HepG2 (cell line): ENCODE measurements at regions not wholly inside any gene's neighbourhood (a gene's known extent, or its start where the extent isn't known, plus 50 kb on each side); places are given as distances from the start of the nearest gene placed in this dataset.

ENCODE experiments used
- HDAC2 ChIP-seq: sonication (generic); formaldehyde crosslinking; IDR thresholded peaks from 2 replicates; pipeline ENCODE4 v1.4.0; 2020; ENCODE audit warnings: missing genetic modification reagents
- KLF15 ChIP-seq: sonication (generic); formaldehyde crosslinking; IDR thresholded peaks from 2 replicates; pipeline ENCODE4 v1.8.1; 2023; ENCODE audit warnings: borderline replicate concordance, mild to moderate bottlenecking, inconsistent platforms, missing genetic modification reagents, mixed read lengths
- MATR3 ChIP-seq: sonication (generic); formaldehyde crosslinking; IDR thresholded peaks from 2 replicates; pipeline ENCODE4 v1.4.0; 2020; ENCODE audit warnings: missing genetic modification reagents
- MZF1 ChIP-seq: sonication (generic); formaldehyde crosslinking; IDR thresholded peaks from 2 replicates; pipeline ENCODE4 v1.8.1; 2023; ENCODE audit warnings: mild to moderate bottlenecking, missing genetic modification reagents, borderline replicate concordance
- NCOA2 ChIP-seq: sonication (generic); formaldehyde crosslinking; IDR thresholded peaks from 2 replicates; pipeline ENCODE4 v1.8.0; 2022; ENCODE audit warnings: inconsistent platforms
- POLR2AphosphoS2 ChIP-seq: IDR thresholded peaks from 2 replicates; pipeline ENCODE4 v1.6.1; 2011; ENCODE audit warnings: low read depth, low read length, improper control_type of control experiment
- REL ChIP-seq: sonication (generic); formaldehyde crosslinking; conservative IDR thresholded peaks from 2 replicates; pipeline ENCODE4 v1.8.0; 2022; ENCODE audit warnings: mild to moderate bottlenecking, missing genetic modification reagents, moderate library complexity
- SPEN ChIP-seq: sonication (generic); formaldehyde crosslinking; IDR thresholded peaks from 2 replicates; pipeline ENCODE4 v1.5.1; 2020; ENCODE audit warnings: low read depth, mild to moderate bottlenecking, missing genetic modification reagents
- SRSF4 ChIP-seq: fragments of 200-400 bp; formaldehyde crosslinking; IDR thresholded peaks from one replicate; pipeline ENCODE4 v1.6.1; 2018; ENCODE audit warnings: mild to moderate bottlenecking, low read depth, low read length, moderate library complexity; ENCODE audit not compliant: poor library complexity, severe bottlenecking
- TFE3 ChIP-seq: IDR thresholded peaks from 2 replicates; pipeline ENCODE4 v1.6.1; 2016
- ZNF350 ChIP-seq: sonication (generic); formaldehyde crosslinking; IDR thresholded peaks from 2 replicates; pipeline ENCODE4 v1.4.0; 2020; ENCODE audit warnings: mild to moderate bottlenecking, low read depth, missing genetic modification reagents, borderline replicate concordance
- ZNF441 ChIP-seq: sonication (generic); formaldehyde crosslinking; IDR thresholded peaks from 2 replicates; pipeline ENCODE4 v1.7.0; 2021; ENCODE audit warnings: missing genetic modification reagents, borderline replicate concordance
- ZNF598 ChIP-seq: sonication (generic); formaldehyde crosslinking; IDR thresholded peaks from 2 replicates; pipeline ENCODE4 v1.5.1; 2020; ENCODE audit warnings: mild to moderate bottlenecking, missing genetic modification reagents, borderline replicate concordance
- ZNF644 ChIP-seq: IDR thresholded peaks from 2 replicates; pipeline ENCODE4 v1.6.1; 2016; ENCODE audit warnings: low read depth
- ZNF816 ChIP-seq: sonication (generic); formaldehyde crosslinking; IDR thresholded peaks from 2 replicates; pipeline ENCODE4 v1.8.0; 2022; ENCODE audit warnings: missing genetic modification reagents, mild to moderate bottlenecking, borderline replicate concordance
- TF ChIP-seq, protein P1 (sequence below): sonication (generic); formaldehyde crosslinking; IDR thresholded peaks from 2 replicates; pipeline ENCODE4 v1.5.0; 2020; ENCODE audit warnings: missing genetic modification reagents

GRCh38 chr5:38104497-38105230, 153.7 kb upstream of the EGFLAM start (continued):
- no peak for TF ChIP-seq SPEN (CRISPR knock-in tag)
- peak; percentile 88 for TF ChIP-seq NCOA2 (CRISPR knock-in tag)
- TF ChIP-seq KLF15 (CRISPR knock-in tag), result no peak
- TF ChIP-seq ZNF816 (CRISPR knock-in tag), result no peak
- TF ChIP-seq MATR3 (CRISPR knock-in tag), result no peak
- 0 out of 2 replicates have a peak, but pooled peaks have one; percentile 32 for TF ChIP-seq ZNF350
- no peak for TF ChIP-seq POLR2AphosphoS2
- 0 out of 2 replicates have a peak, but pooled peaks have one; percentile 35 for TF ChIP-seq ZNF441 (CRISPR knock-in tag)
- no peak for TF ChIP-seq REL (CRISPR knock-in tag)
- TF ChIP-seq MZF1, result no peak
- peak; percentile 25; the same call in 1 of the 2 replicates for TF ChIP-seq TFE3 (CRISPR knock-in tag)
- no peak for TF ChIP-seq SRSF4
- 0 out of 2 replicates have a peak, but pooled peaks have one; percentile 27 for TF ChIP-seq HDAC2 (CRISPR knock-in tag)
- 0 out of 2 replicates have a peak, but pooled peaks have one; percentile 56 for TF ChIP-seq ZNF644
- TF ChIP-seq ZNF598 (CRISPR knock-in tag), result no peak
- TF ChIP-seq, protein P1, sequence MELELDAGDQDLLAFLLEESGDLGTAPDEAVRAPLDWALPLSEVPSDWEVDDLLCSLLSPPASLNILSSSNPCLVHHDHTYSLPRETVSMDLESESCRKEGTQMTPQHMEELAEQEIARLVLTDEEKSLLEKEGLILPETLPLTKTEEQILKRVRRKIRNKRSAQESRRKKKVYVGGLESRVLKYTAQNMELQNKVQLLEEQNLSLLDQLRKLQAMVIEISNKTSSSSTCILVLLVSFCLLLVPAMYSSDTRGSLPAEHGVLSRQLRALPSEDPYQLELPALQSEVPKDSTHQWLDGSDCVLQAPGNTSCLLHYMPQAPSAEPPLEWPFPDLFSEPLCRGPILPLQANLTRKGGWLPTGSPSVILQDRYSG, result no peak
